ENCODE measurements at regions not wholly inside any gene's neighbourhood (a gene's known extent, or its start where the extent isn't known, plus 50 kb on each side); places are given as distances from the start of the nearest gene placed in this dataset.
A peak's percentile ranks its signal among the peaks of the same experiment; 100 is the strongest.
"Not testable (repeated sequence)": the region's sequence is repeated elsewhere in the genome, so short reads cannot be mapped to it uniquely, and the experiment has no call there.

DNA sequence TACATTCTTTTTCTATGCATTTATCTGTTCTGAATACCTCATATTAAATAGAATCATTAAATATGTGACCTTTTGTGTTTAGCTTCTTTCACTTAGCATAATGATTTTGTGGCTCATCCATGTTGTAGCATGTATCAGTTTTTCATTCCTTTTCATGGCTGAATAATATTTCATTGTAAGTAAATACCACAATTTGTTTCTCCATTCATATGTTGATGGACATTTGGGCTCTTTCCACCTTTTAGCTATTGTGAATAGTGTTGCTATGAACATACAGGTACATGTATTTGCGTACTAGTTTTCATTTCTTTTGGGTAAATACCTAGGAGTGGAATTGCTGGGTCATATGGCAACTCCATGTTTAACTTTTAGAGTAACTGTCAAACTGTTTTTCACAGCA lies 85.1 kb downstream of the GNL3L start:
- DNase-seq: no peak

- no peak for DNase-seq
Observed at GRCh38 chrX:54633641-54634040, 103.6 kb downstream of the GNL3L start.

DNA sequence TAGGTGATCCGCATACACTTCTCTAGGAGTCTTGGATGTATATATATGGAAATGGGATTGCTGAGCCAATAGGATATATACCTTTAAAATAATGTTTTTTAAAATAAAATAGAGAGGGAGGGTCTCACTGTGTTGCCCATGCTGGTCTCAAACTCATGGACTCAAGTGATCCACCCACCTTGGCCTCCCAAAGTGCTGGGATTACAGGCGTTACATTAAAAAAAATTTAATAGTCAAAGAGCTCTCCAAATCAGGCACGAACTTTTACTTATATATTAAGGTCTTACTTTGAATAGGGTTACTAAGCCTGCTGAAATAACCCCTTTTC lies 109.0 kb downstream of the GNL3L start:
- no peak for DNase-seq

DNA sequence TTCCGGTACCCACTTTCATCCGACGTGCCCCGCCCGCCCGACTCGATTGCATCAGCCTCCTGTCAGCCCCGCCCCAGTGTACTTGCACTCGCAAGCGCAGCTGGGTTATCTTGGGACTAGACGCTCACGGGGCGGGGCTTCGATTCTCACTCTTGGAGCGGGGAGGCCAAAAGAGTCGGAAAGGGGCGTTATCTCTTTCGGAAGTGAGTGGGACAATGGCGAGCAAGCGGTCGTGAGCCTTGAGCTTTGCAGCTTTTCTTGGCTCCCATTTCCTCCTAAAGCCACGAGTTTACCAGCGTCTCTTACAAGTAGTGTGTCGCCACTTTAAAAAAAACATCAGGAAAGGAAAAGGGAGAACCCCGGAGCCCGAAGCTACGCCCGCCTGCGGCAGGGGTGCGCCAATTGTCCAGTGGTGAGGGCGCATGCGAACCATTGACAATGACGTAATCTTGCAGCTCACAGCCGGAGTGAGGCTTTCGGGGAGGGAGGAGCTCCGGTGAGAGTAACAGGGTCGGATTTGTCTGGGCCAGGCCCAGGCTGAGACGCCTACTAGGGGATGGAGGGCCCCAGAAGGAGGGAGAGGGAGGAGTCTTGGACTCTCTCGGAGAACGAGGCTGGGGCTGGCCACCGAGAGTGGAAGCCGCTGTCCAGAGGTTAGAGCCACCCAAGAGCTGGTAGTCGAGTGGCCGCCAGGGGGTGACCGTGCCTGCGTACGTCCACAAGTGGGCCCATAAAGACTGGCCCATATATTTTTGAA lies 109.5 kb downstream of the GNL3L start:
- peak; percentile 97 for DNase-seq

GRCh38 chrX:54640103-54640690 lies 110.2 kb downstream of the GNL3L start:
- DNase-seq: no peak

DNA sequence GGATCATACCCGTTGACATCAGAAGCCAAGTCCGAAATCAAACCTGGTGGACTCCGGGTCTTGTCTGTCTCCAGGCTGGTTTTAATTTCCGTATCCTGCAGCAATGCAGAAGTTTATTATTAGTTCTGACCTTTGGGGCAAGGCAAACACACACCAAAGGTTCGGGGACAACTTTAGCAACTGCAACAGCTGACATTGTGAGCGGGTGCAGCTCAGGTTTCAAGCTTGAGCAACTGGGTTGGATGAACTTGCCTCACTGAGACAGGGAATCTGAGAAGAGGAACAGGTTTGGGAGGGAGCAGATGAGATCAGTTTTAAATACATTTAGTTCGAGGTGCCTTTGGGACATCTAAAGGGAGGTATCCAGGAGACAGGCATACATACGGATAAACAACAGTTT lies 110.7 kb downstream of the GNL3L start:
- DNase-seq: no peak

DNA sequence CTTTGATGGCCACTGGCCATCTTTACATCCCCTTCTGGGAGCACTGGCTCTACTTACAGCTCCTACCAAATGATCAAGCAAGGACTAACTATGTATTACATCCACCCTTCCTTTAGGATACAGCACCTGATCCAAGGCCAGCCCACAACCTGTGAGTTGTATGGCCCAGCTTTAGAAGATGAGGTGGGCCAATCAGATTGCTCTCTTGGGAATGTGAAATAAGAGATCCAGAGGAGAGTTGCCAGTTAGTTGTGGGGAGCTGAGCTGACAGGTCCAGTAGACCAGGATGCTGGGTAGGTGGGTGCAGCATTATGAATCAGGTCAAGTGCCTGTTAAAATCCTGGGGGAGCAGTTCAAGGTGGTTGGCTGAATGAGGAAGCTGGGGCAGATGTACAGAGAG lies 111.5 kb downstream of the GNL3L start:
- no peak for DNase-seq

DNA sequence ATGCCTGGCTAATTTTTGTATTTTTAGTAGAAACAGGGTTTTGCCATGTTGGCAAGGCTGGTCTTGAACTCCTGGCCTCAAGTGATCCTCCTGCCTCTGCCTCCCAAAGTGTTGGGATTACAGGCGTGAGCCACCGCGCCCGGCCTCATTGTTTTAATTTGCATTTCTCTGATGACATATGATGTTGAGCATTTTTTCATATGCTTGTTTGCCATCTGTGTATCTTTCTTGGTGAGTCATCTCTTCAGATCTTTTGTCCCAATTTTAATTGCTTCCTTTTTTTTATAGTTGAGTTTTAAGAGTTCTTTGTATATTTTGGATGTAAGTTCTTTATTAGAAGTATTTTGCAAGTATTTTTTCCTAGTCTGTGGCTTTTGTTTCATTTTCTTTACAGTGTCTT lies 117.6 kb downstream of the GNL3L start:
- DNase-seq: not testable (repeated sequence)

- no peak for DNase-seq
Observed at GRCh38 chrX:54659547-54659946, 129.5 kb downstream of the GNL3L start.

DNA sequence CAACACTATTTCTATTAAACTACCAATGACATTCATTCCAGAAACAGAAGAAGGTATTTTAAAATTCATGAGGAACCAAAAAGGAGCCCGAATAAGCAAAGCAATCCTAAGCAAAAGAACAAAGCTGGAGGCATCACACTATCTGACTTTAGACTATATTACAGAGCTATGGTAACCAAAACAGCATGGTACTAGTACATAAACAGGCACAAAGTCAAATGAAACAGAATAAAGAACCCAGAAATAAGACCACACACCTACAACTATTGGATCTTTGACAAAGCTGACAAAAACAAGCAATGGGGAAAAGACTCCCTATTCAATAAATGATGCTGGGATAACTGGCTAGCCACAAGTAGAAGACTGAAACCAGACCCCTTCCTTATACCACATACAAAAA lies 122.3 kb downstream of the ITIH6 start:
- DNase-seq: no peak

DNA sequence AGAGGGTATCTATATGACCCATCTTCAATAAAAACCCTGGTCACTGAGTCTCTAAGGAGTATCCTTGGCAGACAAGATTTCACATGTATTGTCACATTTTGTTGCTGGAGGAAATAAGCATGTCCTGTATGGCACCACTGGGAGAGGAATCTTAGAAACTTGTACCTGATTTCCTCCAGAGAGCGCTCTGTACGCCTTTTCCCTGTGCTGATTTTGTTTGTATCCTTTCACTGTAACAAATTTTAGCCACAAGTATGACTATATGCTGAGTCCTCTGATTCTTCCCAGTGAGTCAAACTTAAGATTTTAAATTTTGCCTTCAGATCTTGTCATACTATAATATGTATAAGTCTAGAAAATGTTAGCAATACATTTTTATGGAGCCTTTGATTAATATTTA lies 102.8 kb downstream of the ITIH6 start:
- DNase-seq: no peak

- no peak for DNase-seq
Observed at GRCh38 chrX:54695816-54696487, 102.1 kb downstream of the ITIH6 start.

Measured in NCI-H510A (cell line).